ENCODE measurements at regions not wholly inside any gene's neighbourhood (a gene's known extent, or its start where the extent isn't known, plus 50 kb on each side); places are given as distances from the start of the nearest gene placed in this dataset.

GRCh38 chr20:51315390-51315789 is 227.1 kb downstream of the NFATC2 start:
- Histone ChIP-seq H4K20me1 (ENCODE audit: control insufficient read depth, extremely low read depth, insufficient read depth, low read length) (no peaks in the 10 kb centered on the region), H3K36me3 (ENCODE audit: control insufficient read depth in 2 of 2, extremely low read depth in 1 of 2, insufficient read depth in 2 of 2, low read length in 2 of 2) (no peaks in the 10 kb centered on the region), H3K4me2 (ENCODE audit: control insufficient read depth, extremely low read depth, insufficient read depth, low read depth, low read length) (no peak overlapping the region), H3K79me2 (ENCODE audit: control insufficient read depth, insufficient read depth, low read length) (no peaks in the 10 kb centered on the region), H2AFZ (ENCODE audit: control insufficient read depth, low read length) (no peak overlapping the region), H3K27me3 (ENCODE audit: control insufficient read depth, extremely low read depth, insufficient read depth, low read length) (no peaks in the 10 kb centered on the region), H3K4me3 (ENCODE audit: control insufficient read depth in 2 of 3, extremely low read depth in 1 of 3, insufficient read depth in 2 of 3, low read depth in 1 of 3, low read length in 3 of 3) (no peak overlapping the region), H3K27ac (ENCODE audit: control insufficient read depth, insufficient read depth, low read length) (no peak overlapping the region), H3K9me3 (ENCODE audit: control insufficient read depth, low read depth, low read length) (peaks cover 4% of the 10 kb centered on the region), H3K4me1 (ENCODE audit: control insufficient read depth, extremely low read depth, insufficient read depth, low read length) (peaks cover 5% of the 10 kb centered on the region), H3K9me1 (ENCODE audit: control insufficient read depth, extremely low read depth, insufficient read depth, low read length) (no peaks in the 10 kb centered on the region), H3K9ac (ENCODE audit: control insufficient read depth, extremely low read depth, insufficient read depth, low read length) (no peak overlapping the region)
- dilution Hi-C loops (cut with MboI; ENCODE audit: extremely low pct_ligation_motif_present, low sequenced_read_pairs) = no loop called here
- no peak for TF ChIP-seq EZH2 (IDR thresholded peaks at IDR 0.05; ENCODE audit: low read length)
- TF ChIP-seq, protein P1, sequence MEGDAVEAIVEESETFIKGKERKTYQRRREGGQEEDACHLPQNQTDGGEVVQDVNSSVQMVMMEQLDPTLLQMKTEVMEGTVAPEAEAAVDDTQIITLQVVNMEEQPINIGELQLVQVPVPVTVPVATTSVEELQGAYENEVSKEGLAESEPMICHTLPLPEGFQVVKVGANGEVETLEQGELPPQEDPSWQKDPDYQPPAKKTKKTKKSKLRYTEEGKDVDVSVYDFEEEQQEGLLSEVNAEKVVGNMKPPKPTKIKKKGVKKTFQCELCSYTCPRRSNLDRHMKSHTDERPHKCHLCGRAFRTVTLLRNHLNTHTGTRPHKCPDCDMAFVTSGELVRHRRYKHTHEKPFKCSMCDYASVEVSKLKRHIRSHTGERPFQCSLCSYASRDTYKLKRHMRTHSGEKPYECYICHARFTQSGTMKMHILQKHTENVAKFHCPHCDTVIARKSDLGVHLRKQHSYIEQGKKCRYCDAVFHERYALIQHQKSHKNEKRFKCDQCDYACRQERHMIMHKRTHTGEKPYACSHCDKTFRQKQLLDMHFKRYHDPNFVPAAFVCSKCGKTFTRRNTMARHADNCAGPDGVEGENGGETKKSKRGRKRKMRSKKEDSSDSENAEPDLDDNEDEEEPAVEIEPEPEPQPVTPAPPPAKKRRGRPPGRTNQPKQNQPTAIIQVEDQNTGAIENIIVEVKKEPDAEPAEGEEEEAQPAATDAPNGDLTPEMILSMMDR (optimal IDR thresholded peaks at IDR 0.05 in 1 of 3, IDR thresholded peaks at IDR 0.05 in 1 of 3, conservative IDR thresholded peaks at IDR 0.05 in 1 of 3; ENCODE audit: extremely low read depth in 1 of 3, insufficient read depth in 2 of 3, low read length in 3 of 3) = no peak
- FAIRE-seq = no peak
- DNase-seq (ENCODE audit: low read depth, low spot score) = no peak

DNA sequence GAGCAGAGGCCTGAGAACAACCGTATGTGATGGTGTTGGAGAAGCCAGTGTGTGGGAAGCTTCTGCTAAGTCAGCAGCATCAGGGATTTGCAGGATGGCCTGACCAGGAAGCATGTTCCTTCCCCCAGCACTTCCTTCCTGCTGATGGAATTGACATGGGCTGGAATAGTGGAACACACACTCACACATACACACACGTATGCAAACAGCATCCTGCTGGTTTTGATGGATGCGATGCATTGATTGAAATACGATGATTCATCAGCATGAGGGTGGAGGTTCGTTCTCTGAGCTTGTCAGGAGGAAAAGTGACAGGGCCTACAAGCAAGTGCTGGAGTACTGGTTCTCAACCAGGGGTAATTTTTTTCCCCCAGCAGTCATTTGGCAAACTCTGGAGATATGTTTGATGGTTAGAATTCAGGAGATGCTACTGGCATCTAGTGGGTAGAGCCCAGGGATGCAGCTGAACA is 229.1 kb downstream of the NFATC2 start:
- Histone ChIP-seq H3K4me2 (ENCODE audit: control insufficient read depth, extremely low read depth, insufficient read depth, low read depth, low read length) (no peak overlapping the region), H3K4me1 (ENCODE audit: control insufficient read depth, extremely low read depth, insufficient read depth, low read length) (peaks cover 5% of the 10 kb centered on the region), H2AFZ (ENCODE audit: control insufficient read depth, low read length) (no peak overlapping the region), H3K79me2 (ENCODE audit: control insufficient read depth, insufficient read depth, low read length) (no peaks in the 10 kb centered on the region), H3K4me3 (ENCODE audit: control insufficient read depth in 2 of 3, extremely low read depth in 1 of 3, insufficient read depth in 2 of 3, low read depth in 1 of 3, low read length in 3 of 3) (no peak overlapping the region), H4K20me1 (ENCODE audit: control insufficient read depth, extremely low read depth, insufficient read depth, low read length) (no peaks in the 10 kb centered on the region), H3K9ac (ENCODE audit: control insufficient read depth, extremely low read depth, insufficient read depth, low read length) (no peak overlapping the region), H3K9me3 (ENCODE audit: control insufficient read depth, low read depth, low read length) (peaks cover 4% of the 10 kb centered on the region), H3K36me3 (ENCODE audit: control insufficient read depth in 2 of 2, extremely low read depth in 1 of 2, insufficient read depth in 2 of 2, low read length in 2 of 2) (no peaks in the 10 kb centered on the region), H3K9me1 (ENCODE audit: control insufficient read depth, extremely low read depth, insufficient read depth, low read length) (no peaks in the 10 kb centered on the region), H3K27me3 (ENCODE audit: control insufficient read depth, extremely low read depth, insufficient read depth, low read length) (no peaks in the 10 kb centered on the region), H3K27ac (ENCODE audit: control insufficient read depth, insufficient read depth, low read length) (no peak overlapping the region)
- dilution Hi-C loops (cut with MboI; ENCODE audit: extremely low pct_ligation_motif_present, low sequenced_read_pairs) = no loop called here
- FAIRE-seq = no peak
- no peak for TF ChIP-seq EZH2 (IDR thresholded peaks at IDR 0.05; ENCODE audit: low read length)
- TF ChIP-seq, protein P1 (optimal IDR thresholded peaks at IDR 0.05 in 1 of 3, IDR thresholded peaks at IDR 0.05 in 1 of 3, conservative IDR thresholded peaks at IDR 0.05 in 1 of 3; ENCODE audit: extremely low read depth in 1 of 3, insufficient read depth in 2 of 3, low read length in 3 of 3) = peak in 1 of 3 experiments; percentile 8
- DNase-seq (ENCODE audit: low read depth, low spot score) = no peak
